ENCODE measurements at regions not wholly inside any gene's neighbourhood (a gene's known extent, or its start where the extent isn't known, plus 50 kb on each side); places are given as distances from the start of the nearest gene placed in this dataset.
"Not testable (repeated sequence)": the region's sequence is repeated elsewhere in the genome, so short reads cannot be mapped to it uniquely, and the experiment has no call there.

GRCh38 chr2:240191001-240191400 is 50.5 kb upstream of the OTOS start:
- TF ChIP-seq CTCF (IDR thresholded peaks at IDR 0.05; ENCODE audit: insufficient read depth, low read depth, low read length, missing control alignments): no peak
- H3K4me3 ChIP-seq (ENCODE audit: low read length): no peak overlapping the region
- no peak for DNase-seq (ENCODE audit: low read depth)

- no peak overlapping the region for H3K4me3 ChIP-seq (ENCODE audit: low read length)
- no peak for DNase-seq (ENCODE audit: low read depth)
- no peak for TF ChIP-seq CTCF (IDR thresholded peaks at IDR 0.05; ENCODE audit: insufficient read depth, low read depth, low read length, missing control alignments)
These were observed 52.2 kb upstream of the OTOS start for GRCh38 chr2:240192661-240193060.

- DNase-seq (ENCODE audit: low read depth): peak; percentile 23
- not testable (repeated sequence) for H3K4me3 ChIP-seq (ENCODE audit: low read length)
These were observed 53.9 kb upstream of the OTOS start for GRCh38 chr2:240194341-240194762.

- no peak overlapping the region for H3K4me3 ChIP-seq (ENCODE audit: low read length)
- no peak for TF ChIP-seq CTCF (IDR thresholded peaks at IDR 0.05; ENCODE audit: insufficient read depth, low read depth, low read length, missing control alignments)
- DNase-seq (ENCODE audit: low read depth): no peak
These were observed 54.9 kb upstream of the OTOS start for GRCh38 chr2:240195316-240195861.

- DNase-seq (ENCODE audit: low read depth): no peak
- TF ChIP-seq CTCF (IDR thresholded peaks at IDR 0.05; ENCODE audit: insufficient read depth, low read depth, low read length, missing control alignments): no peak
- no peak overlapping the region for H3K4me3 ChIP-seq (ENCODE audit: low read length)
These were observed 56.4 kb upstream of the OTOS start for GRCh38 chr2:240196716-240197461.

GRCh38 chr2:240197462-240198139 is 57.1 kb upstream of the OTOS start:
- TF ChIP-seq CTCF (IDR thresholded peaks at IDR 0.05; ENCODE audit: insufficient read depth, low read depth, low read length, missing control alignments): no peak
- no peak overlapping the region for H3K4me3 ChIP-seq (ENCODE audit: low read length)
- DNase-seq (ENCODE audit: low read depth): no peak

GRCh38 chr2:240198226-240198625 is 57.8 kb upstream of the OTOS start:
- H3K4me3 ChIP-seq (ENCODE audit: low read length): no peak overlapping the region
- no peak for TF ChIP-seq CTCF (IDR thresholded peaks at IDR 0.05; ENCODE audit: insufficient read depth, low read depth, low read length, missing control alignments)
- DNase-seq (ENCODE audit: low read depth): no peak

Measured in epithelial cell of esophagus (primary cell).